HFF-Myc (cell line): ENCODE measurements at regions not wholly inside any gene's neighbourhood (a gene's known extent, or its start where the extent isn't known, plus 50 kb on each side); places are given as distances from the start of the nearest gene placed in this dataset.

ENCODE experiments used
- DNase-seq: peaks from one replicate; pipeline ENCODE4 v3.0.0-alpha.2; 2011; ENCODE audit warnings: low read depth; ENCODE audit errors: extremely low read depth
- H3K4me3 ChIP-seq: replicated peaks from 2 replicates; pipeline ENCODE4 v1.5.1; 2011; ENCODE audit warnings: low read depth, mild to moderate bottlenecking, control low read depth, low read length
- CTCF ChIP-seq: IDR thresholded peaks from 2 replicates; pipeline ENCODE4 v1.5.1; 2012; ENCODE audit warnings: mild to moderate bottlenecking, low read depth, low read length, control low read depth; ENCODE audit errors: missing control alignments

GRCh38 chr22:22035203-22035602, 52.6 kb upstream of the TOP3B start:
- no peak overlapping the region for H3K4me3 ChIP-seq
- TF ChIP-seq CTCF = no peak
- no peak for DNase-seq

GRCh38 chr22:22034469-22035132, 52.0 kb upstream of the TOP3B start:
- TF ChIP-seq CTCF = no peak
- DNase-seq = no peak
- H3K4me3 ChIP-seq = no peak overlapping the region

GRCh38 chr22:22033803-22034468, 51.3 kb upstream of the TOP3B start:
- H3K4me3 ChIP-seq = no peak overlapping the region
- no peak for TF ChIP-seq CTCF
- DNase-seq = no peak

- no peak overlapping the region for H3K4me3 ChIP-seq
- no peak for DNase-seq
- TF ChIP-seq CTCF = no peak
Observed at GRCh38 chr22:22032906-22033802, 50.6 kb upstream of the TOP3B start.

GRCh38 chr22:22032099-22032905, 49.7 kb upstream of the TOP3B start:
- H3K4me3 ChIP-seq = no peak overlapping the region
- TF ChIP-seq CTCF = no peak
- DNase-seq = no peak
